Brain pericyte (primary cell): ENCODE measurements at regions not wholly inside any gene's neighbourhood (a gene's known extent, or its start where the extent isn't known, plus 50 kb on each side); places are given as distances from the start of the nearest gene placed in this dataset.
A peak's percentile ranks its signal among the peaks of the same experiment; 100 is the strongest.

Source experiments
- DNase-seq: peaks from one replicate; pipeline ENCODE4 v3.0.0-alpha.2; 2012; ENCODE audit warnings: low read depth, low spot score

DNA sequence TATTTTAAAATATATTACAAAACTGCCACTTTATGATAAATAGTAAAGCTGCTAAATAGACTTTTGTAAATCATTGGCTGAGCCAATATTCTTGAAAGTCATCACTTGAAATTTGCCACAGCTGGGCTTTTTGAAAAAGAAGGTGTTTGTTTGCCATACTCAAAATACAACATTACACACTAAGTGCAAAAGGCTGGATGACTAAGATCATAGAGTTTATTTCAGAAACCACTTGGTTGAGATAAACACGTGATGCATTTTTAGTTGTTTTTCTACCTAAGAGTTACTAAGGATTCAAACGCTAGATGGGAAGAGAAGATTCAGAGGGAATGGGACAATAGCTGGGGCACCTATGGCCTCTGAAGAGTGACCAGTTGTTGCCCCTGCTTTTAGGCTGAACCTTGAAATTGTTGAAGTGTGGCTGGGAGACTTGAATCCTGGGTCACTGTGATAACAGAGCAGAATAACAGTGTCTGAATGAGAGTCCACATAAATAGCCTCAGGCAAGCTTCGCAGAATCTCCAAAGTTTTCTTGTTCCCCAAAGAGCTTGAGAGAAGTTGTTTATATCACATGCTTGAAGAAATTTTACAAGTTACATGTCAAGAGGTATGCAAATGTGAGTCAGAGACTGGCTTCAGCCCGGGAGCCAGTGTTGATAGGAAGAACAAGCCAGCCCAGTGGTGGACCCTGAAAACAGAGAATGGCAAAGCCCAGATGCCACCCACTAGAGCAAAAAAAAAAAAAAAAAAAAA, 409.8 kb downstream of the GPD2 start:
- DNase-seq, result no peak

DNA sequence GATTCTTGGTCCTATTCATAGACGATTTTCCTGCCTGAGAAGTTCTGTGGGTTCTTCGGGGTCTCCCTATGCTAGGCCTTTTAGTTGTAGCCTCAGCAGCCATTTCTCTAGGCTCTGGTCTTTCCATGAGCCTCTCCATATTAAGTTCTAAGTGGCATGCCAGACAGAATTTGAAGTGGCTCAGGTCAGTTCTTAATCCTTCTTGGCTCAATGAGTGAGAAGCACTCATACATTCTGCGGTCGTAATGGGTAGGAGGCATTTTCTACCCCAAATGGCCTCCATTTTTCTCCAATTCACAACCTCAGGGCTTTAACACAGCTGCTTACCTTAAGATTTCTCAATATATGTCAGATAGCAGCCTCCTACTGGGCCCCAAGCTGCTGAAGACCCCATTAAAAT, 405.3 kb upstream of the GALNT5 start:
- no peak for DNase-seq

DNA sequence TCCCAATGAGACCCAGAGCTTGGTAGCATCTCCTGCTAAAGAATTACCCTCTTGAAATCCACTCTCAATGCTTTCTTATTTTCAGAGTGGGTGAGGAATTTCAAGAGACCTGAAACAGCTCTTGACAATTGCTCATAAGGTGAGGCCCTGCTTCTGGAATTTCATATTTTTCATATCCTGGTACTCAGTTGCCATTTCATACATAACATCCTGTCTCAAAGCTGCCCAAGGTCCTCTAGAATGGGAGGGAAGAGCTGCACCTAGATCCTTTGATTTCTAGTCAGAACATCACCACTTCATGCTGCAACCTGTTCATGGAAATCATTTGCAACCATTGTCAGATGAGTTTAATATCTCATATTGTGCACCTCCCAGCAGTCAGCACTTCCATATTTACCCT, 404.8 kb upstream of the GALNT5 start:
- no peak for DNase-seq

DNA sequence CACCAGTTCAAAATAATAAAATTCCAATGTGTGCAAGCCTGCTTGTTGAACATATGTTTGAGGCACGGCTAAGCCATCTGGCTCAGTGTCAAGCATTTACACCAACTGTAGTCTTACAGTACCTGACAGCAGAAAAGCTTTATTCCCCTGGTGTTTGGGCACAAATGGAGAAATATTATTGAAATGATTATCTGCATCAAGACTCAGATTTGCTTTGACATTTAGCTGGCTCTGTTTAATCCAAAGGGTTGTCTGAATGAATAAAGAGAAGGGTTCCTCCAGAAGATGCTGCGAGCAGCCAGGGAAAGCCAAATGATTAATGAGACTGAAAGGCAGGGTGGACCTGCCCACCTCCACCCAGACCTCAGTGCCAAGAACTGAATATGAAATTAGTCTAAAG, 393.2 kb upstream of the GALNT5 start:
- no peak for DNase-seq

DNA sequence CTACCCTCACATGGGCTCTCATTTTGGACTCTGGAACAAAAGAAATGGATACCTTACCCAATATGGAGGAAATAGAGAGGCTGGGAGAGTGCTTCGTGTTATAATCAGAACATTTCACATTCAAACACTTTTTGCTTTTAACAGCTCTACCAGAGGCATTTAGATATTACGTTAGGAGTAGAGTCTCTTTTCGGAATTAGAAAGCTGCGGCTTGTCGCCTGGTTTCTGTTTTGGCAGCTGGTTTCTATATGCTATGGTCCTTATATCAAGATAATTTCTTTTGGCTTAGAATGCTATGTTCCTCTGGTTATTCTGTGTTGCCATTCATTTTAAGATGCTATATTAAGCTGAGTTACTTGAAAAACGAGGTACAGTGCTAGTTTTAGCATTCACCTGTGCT, 392.8 kb upstream of the GALNT5 start:
- DNase-seq, result no peak

DNA sequence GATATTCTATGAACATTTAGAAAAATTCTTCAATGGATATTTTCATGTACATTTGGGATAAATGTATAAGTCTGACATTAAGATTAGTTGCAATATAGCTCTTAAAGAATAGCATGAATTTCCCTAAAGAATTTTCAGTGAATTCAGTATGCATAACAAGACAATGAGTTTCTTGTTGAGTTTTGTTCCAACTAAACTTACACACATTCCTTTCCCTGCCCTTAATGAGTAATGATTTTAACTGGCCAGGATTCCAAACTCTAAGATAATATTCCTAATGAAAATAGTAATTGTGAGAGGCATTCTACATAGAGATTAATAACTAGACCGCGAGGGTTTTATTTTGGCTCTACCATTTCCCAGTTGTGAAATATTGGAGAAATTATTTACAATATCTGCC, 390.3 kb upstream of the GALNT5 start:
- DNase-seq, result no peak

DNA sequence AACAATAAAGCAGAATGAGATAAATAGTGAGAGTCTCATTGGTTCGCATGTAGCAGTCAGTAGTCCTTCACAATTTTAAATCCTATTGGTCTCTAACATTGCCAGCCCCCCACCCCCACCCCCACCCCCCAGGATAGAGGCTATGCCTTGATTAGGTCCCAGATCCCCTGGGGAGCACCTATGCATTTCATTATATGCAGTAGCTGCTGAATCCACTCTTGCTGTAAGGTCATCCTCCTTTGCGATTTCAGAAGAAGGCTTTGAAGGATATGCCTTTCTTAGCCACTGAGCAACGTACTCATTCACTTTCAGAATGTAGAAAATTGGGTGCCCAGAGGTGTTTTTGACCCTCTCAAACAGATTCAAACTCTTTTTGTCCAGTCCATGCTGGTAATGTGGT, 382.8 kb upstream of the GALNT5 start:
- no peak for DNase-seq

DNA sequence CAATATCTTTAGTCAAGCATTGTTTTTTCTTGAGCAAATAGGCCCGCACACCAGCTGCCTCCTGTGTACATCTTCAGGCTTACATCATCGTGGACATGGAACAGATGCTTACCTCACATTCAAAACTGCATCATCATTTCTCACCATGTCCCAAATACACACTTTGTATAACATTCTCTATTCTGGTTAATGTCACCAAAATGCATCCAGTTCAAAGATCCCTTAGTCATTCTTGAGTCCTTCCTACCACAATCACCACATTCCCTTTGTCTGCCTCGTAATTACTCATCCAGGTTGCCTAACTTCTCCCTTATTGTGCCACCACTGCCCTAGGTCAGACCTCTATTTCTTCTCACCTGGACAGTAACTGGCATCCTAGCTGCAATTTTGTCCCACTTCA, 373.7 kb upstream of the GALNT5 start:
- DNase-seq, result no peak

DNA sequence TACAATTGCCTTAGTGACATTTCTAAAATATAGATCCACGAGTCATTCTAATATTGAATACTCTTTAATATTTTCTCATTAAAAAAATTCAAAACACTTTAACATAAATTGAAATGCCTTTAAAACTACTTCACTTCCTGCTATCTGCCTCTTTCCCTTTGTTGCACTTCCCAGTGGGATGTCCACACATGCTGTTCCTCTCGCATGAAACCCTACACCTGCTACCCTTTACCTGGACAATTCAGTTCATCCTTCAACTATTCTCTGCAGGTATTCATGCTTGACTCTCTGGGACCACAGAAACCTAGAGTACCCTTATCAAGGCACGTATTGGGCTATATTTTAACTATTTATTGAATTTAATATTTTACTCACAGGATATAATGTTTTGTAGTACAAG, 373.3 kb upstream of the GALNT5 start:
- no peak for DNase-seq

DNA sequence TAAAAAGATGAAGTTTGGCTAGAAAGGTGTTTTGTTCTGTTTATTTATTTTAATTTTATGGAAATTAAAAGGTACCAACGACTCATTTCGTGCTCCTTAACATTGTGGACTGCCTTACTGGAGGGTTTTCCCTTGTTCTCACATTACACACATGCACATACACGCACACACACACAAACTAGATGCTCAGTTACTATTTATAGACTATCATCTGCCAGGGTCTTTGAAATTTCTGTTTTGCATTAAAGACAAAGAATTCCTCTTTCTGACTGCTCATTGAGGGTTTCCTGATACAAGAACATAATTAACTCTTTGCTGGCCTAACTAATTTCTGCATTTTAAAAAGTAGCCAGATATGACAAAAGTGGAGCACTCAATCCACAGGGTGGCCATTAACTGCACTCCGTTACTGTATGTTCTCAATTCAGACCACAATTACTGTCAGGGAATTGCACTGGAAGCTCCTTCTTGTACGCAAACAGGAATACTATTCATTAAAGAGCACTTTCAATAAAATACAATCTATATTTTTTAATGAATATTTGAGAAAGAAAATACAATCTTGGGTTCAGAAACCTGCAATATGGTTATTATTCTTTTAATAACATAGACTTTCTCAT, 366.9 kb upstream of the GALNT5 start:
- no peak for DNase-seq

DNA sequence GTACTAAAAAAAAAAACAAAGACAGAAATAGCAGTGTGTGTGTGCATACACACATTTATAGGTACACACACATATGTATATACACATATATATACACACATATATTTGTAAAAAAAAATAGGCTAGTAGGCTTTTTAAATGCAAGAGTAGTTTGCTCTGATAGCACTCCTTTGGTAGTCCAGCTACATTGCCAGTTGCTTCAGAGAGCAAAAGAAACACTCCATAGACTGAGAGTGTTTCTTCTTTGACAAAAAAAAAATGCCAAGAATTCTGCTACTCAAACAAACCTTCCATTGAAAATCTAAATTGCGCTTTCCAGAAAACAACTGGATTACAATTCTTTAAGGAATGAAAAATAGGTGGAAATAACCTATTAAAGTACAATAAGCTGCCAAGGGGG, 365.9 kb upstream of the GALNT5 start:
- no peak for DNase-seq

DNA sequence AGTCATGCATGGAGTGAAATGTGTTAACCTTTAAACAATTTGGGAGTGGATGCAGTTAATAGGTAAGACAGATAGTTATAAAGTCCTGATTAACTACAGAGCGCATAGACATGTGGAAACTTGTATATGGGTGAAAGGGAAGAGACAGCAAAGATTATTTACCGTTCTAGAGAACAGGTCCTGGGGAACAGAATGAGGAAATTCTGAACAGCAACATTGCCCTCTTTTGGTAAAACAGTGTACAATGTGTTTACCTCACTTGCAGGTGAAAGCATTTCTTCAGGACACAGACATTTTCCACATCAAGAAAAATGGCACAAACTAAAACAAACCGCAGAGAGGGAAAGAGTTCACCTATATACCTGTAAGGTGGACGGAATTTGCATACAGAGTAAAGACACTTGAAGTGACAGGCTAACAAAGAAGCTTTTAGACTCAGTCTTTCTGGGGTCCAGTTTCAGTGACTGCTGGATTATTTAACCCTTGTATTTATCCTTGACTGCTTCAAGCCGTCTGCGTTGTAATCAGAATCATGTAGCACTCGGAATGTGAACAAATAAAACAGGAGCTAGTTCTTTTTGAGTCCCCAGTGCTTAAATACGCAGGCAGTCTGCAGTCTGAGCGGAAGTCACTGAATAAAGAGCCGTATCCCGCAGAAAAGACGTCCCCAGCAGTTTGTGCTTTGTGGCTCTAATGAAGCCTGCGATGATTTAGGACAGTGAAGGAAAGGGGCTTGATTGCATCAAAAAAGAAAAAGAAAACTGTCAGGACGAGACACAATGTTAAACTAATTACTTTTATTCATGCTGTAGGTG, 364.8 kb upstream of the GALNT5 start:
- DNase-seq, result peak; percentile 2

DNA sequence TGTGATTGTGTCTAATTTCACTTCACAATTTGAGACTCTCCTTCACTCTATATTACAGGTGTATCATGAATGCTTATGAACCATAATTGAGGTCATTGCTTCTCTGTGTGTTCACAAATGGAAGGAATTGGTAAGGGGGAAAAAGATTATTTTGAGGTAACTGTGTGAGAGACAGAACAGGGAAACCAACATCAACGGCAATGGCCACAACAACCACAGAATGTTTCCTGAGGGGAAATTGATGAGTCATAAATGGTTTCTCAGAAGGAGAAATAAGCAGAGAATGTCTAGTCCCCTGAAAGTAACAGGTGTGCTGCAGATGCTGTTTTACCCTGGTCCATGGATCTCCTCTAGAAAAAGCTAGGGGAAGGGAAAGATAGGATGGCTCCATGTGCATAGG, 361.2 kb upstream of the GALNT5 start:
- DNase-seq, result no peak

DNA sequence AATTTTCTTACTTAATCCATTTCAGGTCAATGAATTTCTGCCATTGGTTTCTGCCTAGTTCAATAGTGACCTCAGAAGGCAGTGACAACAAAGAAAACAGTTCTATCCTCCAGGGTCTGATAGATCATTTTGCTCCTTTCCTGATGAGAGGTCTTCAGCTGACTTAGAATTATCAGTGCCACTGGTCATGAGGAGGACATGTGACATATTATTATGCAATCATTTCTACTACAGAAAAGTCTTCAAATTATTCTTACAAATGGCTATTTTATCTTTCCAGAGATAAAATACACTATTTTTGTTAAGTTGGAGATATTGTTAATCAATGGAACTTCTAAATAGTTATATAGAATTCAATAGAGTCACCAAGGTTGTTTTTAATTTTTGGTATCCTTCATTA, 360.0 kb upstream of the GALNT5 start:
- DNase-seq, result no peak

DNA sequence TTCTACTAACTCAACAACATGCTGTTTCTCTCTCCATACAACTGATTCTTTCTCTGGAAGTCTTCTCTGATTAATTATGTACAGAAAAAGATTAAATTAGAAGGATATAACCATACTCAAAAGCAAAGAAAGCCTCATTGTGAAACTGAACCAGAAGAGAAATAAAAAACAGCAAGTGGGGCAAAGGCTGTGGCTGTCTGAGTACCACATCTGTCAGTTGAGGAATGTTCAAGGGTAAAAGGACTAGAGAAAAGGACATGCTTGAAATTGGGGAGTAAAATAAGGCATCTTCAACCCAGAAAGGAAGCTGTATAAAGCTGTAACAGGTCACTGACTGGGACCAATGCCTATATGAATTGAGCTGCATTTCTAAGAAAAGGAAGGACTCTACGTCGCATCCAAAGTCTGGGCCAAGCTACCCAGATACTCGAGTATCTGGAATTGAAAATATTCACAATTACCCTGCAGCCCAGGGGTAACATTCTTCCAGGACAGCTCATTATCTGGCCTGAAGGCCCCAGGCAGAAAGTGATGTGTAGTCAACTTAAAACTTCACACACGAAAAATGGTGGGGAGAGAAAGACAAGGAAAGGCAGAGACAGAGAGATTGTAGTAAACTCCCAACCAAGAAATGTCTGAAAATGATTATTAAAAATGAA, 356.0 kb upstream of the GALNT5 start:
- DNase-seq, result no peak

DNA sequence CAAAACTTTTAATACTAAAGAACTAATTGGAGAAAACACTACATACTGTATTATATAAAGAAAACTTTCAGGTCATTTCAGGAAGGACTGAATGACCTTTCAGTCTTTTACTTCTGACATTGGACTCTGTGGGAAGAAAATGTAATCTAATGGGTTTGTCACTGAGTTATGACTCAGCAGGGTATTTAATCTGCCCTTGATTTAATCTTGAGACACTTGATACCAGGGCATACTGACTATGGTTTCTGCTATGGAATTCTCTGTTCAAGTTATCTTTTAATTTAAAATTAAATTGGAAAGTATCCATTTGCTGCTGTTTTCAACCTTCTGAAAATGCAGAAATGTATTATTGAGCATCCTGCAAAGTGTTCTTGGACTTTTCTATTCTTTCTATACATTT, 354.2 kb upstream of the GALNT5 start:
- no peak for DNase-seq

DNA sequence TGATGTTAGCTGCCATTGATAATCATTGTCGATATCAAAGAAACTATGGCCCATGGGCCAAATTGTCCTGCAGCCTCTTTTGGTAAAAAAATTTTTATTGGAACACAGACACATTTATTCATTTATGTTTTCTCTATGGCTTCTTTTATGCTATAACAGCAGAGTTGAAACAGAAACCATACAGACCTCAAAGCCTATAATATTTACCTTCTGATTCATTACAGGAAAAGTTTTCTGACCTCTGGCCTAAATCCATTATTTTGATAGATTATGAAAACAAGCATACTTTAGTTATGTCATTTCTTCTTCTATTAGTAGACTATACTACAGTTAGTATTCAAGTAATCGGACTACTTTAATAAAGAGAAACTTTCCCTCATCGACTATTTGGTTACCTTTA, 349.7 kb upstream of the GALNT5 start:
- DNase-seq, result peak; percentile 27

DNA sequence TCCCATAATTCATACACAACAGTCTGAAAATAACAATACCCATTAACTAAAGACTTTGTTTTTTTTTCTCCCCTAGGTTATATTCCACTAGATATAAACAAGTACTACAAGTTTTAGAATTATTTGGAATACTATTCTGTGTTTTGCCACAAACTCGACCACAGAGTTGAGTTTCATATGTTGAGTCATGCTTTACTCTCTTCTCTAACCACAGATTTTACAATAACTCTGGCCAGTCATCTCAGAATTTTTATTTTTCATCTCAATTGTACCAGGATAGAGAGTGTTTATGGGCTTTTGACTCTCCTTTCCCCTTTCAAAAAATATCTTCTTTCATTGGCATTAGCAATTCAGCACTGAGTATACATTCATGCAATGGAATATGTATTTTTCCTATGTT, 348.7 kb upstream of the GALNT5 start:
- no peak for DNase-seq

DNA sequence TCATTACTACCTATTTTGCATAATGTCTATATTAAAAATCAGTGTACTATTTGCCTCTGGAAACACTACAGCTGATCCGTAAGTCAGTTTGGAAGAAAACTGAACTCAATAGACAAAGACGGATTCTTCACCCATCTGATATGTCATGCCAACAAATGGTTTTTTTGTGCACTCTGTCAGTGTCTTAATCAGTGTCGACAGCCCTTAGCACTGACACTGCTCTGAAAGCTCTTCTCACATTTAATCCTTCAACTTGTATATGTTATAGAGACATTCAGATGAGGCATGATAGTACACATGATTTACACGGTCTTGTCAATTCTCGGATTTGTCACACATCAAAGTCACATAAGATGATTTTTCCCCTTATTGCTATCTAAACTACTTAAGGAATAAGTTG, 347.5 kb upstream of the GALNT5 start:
- no peak for DNase-seq

DNA sequence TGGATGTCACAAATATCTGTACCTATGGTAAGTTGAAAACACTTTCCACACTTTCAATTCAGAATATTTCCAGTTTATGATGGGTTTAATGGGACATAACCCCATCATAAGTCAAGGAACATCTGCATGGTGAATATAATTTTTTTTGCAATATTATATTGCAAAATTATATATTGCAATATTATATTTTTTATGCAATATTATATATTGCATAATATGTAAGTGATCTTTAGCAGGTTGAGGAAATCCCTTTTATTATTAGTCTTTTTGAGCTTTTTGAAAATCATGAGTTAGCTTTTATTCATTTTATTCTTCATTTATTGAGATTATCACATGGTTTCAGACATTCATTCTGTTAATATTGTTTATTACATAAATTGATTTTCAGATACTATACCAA, 342.2 kb upstream of the GALNT5 start:
- no peak for DNase-seq

DNA sequence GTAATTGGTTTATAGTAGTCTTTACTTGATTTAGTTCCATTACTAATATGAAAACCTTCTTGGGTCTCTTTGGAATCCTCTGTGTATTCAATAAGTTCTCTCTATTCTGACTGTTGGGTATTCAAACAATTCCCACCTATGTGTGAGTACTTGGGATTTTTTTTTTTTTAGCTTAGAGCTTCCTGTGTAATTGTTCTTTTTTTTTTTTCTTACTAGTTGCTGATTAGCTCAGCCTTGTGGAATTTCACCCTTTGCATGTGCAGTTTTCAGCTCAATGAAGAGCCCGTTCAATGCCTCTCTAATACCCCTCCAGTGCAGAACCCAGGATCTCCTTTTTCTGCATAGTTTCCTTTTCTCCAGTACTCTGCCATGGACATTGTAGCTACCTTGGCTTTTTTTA, 339.1 kb upstream of the GALNT5 start:
- no peak for DNase-seq

DNA sequence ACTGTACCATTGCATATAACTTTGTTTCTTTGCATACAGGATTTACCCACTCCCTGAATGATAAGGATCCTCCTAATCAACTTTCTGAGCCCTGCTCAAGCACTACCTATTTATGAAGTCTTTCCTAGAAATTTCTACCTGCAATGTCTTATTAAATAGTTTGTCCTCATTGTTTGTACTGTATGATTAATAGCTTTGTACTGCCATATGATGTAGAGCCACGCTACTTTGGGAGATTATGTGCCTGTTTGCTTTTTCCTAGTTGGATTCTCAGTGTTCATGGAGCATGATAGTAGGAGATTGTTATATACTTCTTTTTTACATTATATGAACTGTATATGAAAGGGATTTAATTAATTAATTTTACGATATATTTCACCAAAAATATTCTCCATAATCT, 327.1 kb upstream of the GALNT5 start:
- DNase-seq, result no peak
